ENCODE measurements at regions not wholly inside any gene's neighbourhood (a gene's known extent, or its start where the extent isn't known, plus 50 kb on each side); places are given as distances from the start of the nearest gene placed in this dataset.

DNA sequence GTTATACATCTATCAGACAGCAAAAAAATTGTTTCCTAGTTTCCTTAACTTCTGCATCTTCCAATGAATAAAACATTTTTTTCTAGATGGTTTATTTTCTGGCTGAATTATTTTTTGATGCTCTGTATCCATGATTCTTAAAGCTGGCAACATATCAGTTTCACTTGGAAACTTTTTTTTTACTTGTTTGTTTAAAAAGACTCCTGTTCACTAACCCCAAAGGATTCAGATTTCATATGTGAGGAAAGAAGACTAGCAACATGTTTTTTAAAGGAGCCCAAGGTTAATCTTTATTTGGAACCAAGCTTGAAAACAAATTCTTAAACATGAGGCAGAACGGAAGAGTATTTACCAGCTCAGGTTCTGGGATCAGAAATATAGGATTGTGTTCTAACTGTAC lies 632.3 kb downstream of the SLITRK6 start:
- TF ChIP-seq, protein P1, sequence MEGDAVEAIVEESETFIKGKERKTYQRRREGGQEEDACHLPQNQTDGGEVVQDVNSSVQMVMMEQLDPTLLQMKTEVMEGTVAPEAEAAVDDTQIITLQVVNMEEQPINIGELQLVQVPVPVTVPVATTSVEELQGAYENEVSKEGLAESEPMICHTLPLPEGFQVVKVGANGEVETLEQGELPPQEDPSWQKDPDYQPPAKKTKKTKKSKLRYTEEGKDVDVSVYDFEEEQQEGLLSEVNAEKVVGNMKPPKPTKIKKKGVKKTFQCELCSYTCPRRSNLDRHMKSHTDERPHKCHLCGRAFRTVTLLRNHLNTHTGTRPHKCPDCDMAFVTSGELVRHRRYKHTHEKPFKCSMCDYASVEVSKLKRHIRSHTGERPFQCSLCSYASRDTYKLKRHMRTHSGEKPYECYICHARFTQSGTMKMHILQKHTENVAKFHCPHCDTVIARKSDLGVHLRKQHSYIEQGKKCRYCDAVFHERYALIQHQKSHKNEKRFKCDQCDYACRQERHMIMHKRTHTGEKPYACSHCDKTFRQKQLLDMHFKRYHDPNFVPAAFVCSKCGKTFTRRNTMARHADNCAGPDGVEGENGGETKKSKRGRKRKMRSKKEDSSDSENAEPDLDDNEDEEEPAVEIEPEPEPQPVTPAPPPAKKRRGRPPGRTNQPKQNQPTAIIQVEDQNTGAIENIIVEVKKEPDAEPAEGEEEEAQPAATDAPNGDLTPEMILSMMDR (IDR thresholded peaks at IDR 0.05 in 8 of 11, conservative IDR thresholded peaks at IDR 0.05 in 3 of 11) = no peak
- TF ChIP-seq POLR2AphosphoS5 (IDR thresholded peaks at IDR 0.05) = no peak
- TF ChIP-seq POLR2A (IDR thresholded peaks at IDR 0.05) = no peak
- no peak for DNase-seq
- Histone ChIP-seq H3K9me3 (peaks cover 0 to 18% (median 12%) of the 10 kb centered on the region in 8 donors), H3K4me1 (no peaks in the 10 kb centered on the region), H3K36me3 (no peaks in the 10 kb centered on the region), H3K4me3 (no peak overlapping the region), H3K27ac (no peak overlapping the region), H3K27me3 (replicated peaks in 1 of 7) (no peaks in the 10 kb centered on the region)
- 80 to 90% (median 84%) methylated on average over 1 of the region's 1 CpG for WGBS, 5 donors
- intact Hi-C loops (cut with DNase I; ENCODE audit: low total_unique reads) = no loop called here

DNA sequence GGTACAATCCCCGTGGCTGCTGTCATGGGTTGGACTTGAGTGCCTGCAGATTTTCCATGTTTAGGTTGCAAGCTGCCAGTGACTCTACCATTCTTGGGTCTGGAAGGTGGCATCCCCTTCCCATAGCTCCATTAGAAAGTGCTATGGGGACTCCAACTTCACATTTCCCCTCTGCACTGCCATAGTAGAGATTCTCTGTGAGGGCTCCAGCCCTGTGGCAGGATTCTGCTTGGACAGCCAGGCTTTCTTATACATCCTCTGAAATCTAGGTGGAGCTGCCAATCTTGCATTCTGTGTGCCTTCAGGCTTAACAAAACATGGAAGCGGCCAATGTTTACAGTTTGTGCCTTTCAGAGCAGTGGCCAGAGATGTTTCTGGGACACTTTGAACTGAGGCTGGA lies 636.2 kb downstream of the SLITRK6 start:
- Histone ChIP-seq H3K27me3 (replicated peaks in 1 of 7) (no peaks in the 10 kb centered on the region), H3K27ac (no peak overlapping the region), H3K4me3 (no peak overlapping the region), H3K36me3 (no peaks in the 10 kb centered on the region), H3K4me1 (no peaks in the 10 kb centered on the region), H3K9me3 (peaks cover 0 to 18% (median 12%) of the 10 kb centered on the region in 8 donors)
- TF ChIP-seq POLR2A (IDR thresholded peaks at IDR 0.05) (no peak), POLR2AphosphoS5 (IDR thresholded peaks at IDR 0.05) (no peak)
- TF ChIP-seq, protein P1 (IDR thresholded peaks at IDR 0.05 in 8 of 11, conservative IDR thresholded peaks at IDR 0.05 in 3 of 11) = no peak
- intact Hi-C loops (cut with DNase I; ENCODE audit: low total_unique reads) = no loop called here
- 65 to 84% (median 76%) methylated on average over 2 of the region's 2 CpGs for WGBS, 5 donors
- DNase-seq = no peak

DNA sequence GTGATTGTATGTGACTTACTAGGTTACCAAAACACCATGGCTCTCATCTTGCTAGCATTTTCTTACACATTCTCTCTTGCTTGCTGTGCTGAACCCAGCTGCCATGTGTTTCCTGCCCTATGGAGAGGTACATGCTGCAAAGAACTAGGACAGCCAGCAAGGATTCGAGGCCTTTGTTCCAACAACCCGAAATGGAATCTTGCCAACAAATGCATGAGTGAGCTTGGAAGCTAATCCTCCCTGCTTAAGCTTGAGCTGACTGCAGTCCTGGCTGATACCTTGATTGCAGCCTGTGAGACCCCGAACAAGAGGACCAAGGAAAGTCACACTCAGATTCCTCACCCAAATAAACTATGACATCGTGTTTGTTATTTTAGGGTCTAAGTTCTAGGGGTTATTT lies 651.2 kb downstream of the SLITRK6 start:
- H3K4me1 ChIP-seq = no peaks in the 10 kb centered on the region
- no peak overlapping the region for H3K27ac ChIP-seq
- intact Hi-C loops (cut with DNase I; ENCODE audit: low total_unique reads) = no loop called here
- H3K36me3 ChIP-seq = no peaks in the 10 kb centered on the region
- TF ChIP-seq, protein P1 (IDR thresholded peaks at IDR 0.05 in 8 of 11, conservative IDR thresholded peaks at IDR 0.05 in 3 of 11) = no peak
- TF ChIP-seq POLR2AphosphoS5 (IDR thresholded peaks at IDR 0.05) (no peak), POLR2A (IDR thresholded peaks at IDR 0.05) (no peak)
- no peaks in the 10 kb centered on the region for H3K27me3 ChIP-seq (replicated peaks in 1 of 7)
- 68 to 88% (median 78%) methylated on average over 4 of the region's 4 CpGs for WGBS, 5 donors
- no peak for DNase-seq
- no peak overlapping the region for H3K4me3 ChIP-seq
- peaks cover 0 to 14% (median 0%) of the 10 kb centered on the region in 8 donors for H3K9me3 ChIP-seq

DNA sequence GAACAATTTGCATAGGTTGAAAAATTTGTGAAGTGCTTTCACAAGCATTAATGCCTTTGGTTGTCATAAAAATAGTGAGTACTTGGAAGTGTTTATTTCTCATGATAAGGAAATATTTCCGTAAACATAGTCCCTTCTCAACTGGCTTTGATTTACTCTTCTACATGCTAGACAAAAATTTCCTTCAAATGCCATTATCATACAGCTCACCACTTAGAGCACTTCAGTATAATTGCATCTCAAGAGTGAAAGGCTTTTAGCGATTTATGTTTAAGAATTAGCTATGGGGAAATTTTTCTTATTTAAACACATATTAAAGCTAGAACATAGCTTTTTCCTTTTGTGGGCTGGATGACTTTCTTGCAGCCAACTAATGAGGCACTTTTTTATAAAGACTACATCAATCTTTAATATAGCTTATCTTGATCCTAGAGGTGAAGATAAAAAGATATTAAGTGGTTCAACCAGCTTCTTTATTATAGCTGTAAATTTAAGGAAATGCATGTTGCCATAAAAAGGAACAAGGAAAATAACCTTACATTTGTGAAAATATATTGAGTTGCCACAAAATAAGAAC lies 656.8 kb downstream of the SLITRK6 start:
- TF ChIP-seq, protein P1 (IDR thresholded peaks at IDR 0.05 in 8 of 11, conservative IDR thresholded peaks at IDR 0.05 in 3 of 11) = no peak
- TF ChIP-seq POLR2AphosphoS5 (IDR thresholded peaks at IDR 0.05) (no peak), POLR2A (IDR thresholded peaks at IDR 0.05) (no peak)
- WGBS, 5 donors = 73 to 87% (median 78%) methylated on average over 2 of the region's 2 CpGs
- DNase-seq = no peak
- intact Hi-C loops (cut with DNase I; ENCODE audit: low total_unique reads) = no loop called here
- Histone ChIP-seq H3K27me3 (replicated peaks in 1 of 7) (no peaks in the 10 kb centered on the region), H3K9me3 (no peaks in the 10 kb centered on the region), H3K27ac (no peak overlapping the region), H3K4me1 (no peaks in the 10 kb centered on the region), H3K4me3 (no peak overlapping the region), H3K36me3 (no peaks in the 10 kb centered on the region)
